PFSK-1 (cell line): ENCODE measurements at regions not wholly inside any gene's neighbourhood (a gene's known extent, or its start where the extent isn't known, plus 50 kb on each side); places are given as distances from the start of the nearest gene placed in this dataset.

ENCODE experiments used
- FOXP2 ChIP-seq: optimal IDR thresholded peaks from 2 replicates; pipeline ENCODE3; 2011; ENCODE audit warnings: borderline replicate concordance, control low read depth, inconsistent platforms; ENCODE audit not compliant: insufficient read depth; ENCODE audit errors: extremely low read length, extremely low read depth
- POLR2AphosphoS5 ChIP-seq: IDR thresholded peaks from 2 replicates; pipeline ENCODE4 v1.6.1; 2012; ENCODE audit warnings: low read depth, mild to moderate bottlenecking, control low read depth, low read length, moderate library complexity
- REST ChIP-seq, 2 experiments: IDR thresholded peaks; 2 replicates each; pipeline versions ENCODE4 v1.6.1 to v1.8.0; 2011 to 2012; ENCODE audit warnings: low read depth in 2 of 2, low read length in 2 of 2, control low read depth in 1 of 2, inconsistent platforms in 1 of 2, mild to moderate bottlenecking in 1 of 2, moderate library complexity in 1 of 2; ENCODE audit not compliant: insufficient read depth in 1 of 2
- SIN3A ChIP-seq: IDR thresholded peaks from 2 replicates; pipeline ENCODE4 v1.6.1; 2012; ENCODE audit warnings: mild to moderate bottlenecking, low read length, moderate library complexity, borderline replicate concordance; ENCODE audit not compliant: insufficient read depth
- TAF1 ChIP-seq: IDR thresholded peaks from 2 replicates; pipeline ENCODE4 v1.6.1; 2012; ENCODE audit warnings: low read length, control low read depth, borderline replicate concordance; ENCODE audit not compliant: insufficient read depth

- TF ChIP-seq REST (IDR thresholded peaks at IDR 0.05; ENCODE audit: insufficient read depth in 1 of 2, low read depth in 2 of 2, low read length in 2 of 2): no peak
- TF ChIP-seq SIN3A: no peak
- TF ChIP-seq FOXP2: no peak
- no peak for TF ChIP-seq TAF1
- TF ChIP-seq POLR2AphosphoS5: no peak
These were observed 96.3 kb upstream of the KIF26B start for GRCh38 chr1:245058436-245058835.

GRCh38 chr1:245056913-245057312, 97.9 kb upstream of the KIF26B start:
- TF ChIP-seq FOXP2 (no peak), POLR2AphosphoS5 (no peak), TAF1 (no peak), REST (IDR thresholded peaks at IDR 0.05; ENCODE audit: insufficient read depth in 1 of 2, low read depth in 2 of 2, low read length in 2 of 2) (no peak), SIN3A (no peak)

GRCh38 chr1:245055752-245056151, 99.0 kb upstream of the KIF26B start:
- TF ChIP-seq FOXP2 (no peak), POLR2AphosphoS5 (no peak), TAF1 (no peak), SIN3A (no peak)

- TF ChIP-seq TAF1 (no peak), REST (IDR thresholded peaks at IDR 0.05; ENCODE audit: insufficient read depth in 1 of 2, low read depth in 2 of 2, low read length in 2 of 2) (no peak), POLR2AphosphoS5 (no peak), FOXP2 (no peak), SIN3A (no peak)
These were observed 100.1 kb upstream of the KIF26B start for GRCh38 chr1:245054507-245055270.

GRCh38 chr1:245054105-245054504, 100.7 kb upstream of the KIF26B start:
- no peak for TF ChIP-seq FOXP2
- no peak for TF ChIP-seq REST (IDR thresholded peaks at IDR 0.05; ENCODE audit: insufficient read depth in 1 of 2, low read depth in 2 of 2, low read length in 2 of 2)
- TF ChIP-seq POLR2AphosphoS5: no peak
- TF ChIP-seq TAF1: no peak
- TF ChIP-seq SIN3A: no peak
